ENCODE measurements at regions not wholly inside any gene's neighbourhood (a gene's known extent, or its start where the extent isn't known, plus 50 kb on each side); places are given as distances from the start of the nearest gene placed in this dataset.

- Mint-ChIP-seq H3K4me1 (no peaks in the 10 kb centered on the region), H3K36me3 (ENCODE audit: low read depth) (no peaks in the 10 kb centered on the region), H3K4me3 (no peak overlapping the region), H3K27ac (no peak overlapping the region), H3K27me3 (no peaks in the 10 kb centered on the region)
- ATAC-seq = no peak
- no peaks in the 10 kb centered on the region for H3K9me3 ChIP-seq (ENCODE audit: control insufficient read depth, low read length, poor library complexity, severe bottlenecking)
- DNase-seq = no peak
Measured at GRCh38 chr4:29121586-29121985, 1598.6 kb upstream of the PCDH7 start.

- H3K9me3 ChIP-seq (ENCODE audit: control insufficient read depth, low read length, poor library complexity, severe bottlenecking) = no peaks in the 10 kb centered on the region
- H3K4me1 Mint-ChIP-seq = no peaks in the 10 kb centered on the region
- ATAC-seq (no peak), DNase-seq (no peak)
- H3K27me3 Mint-ChIP-seq = no peaks in the 10 kb centered on the region
- H3K36me3 Mint-ChIP-seq (ENCODE audit: low read depth) = no peaks in the 10 kb centered on the region
- H3K4me3 Mint-ChIP-seq = no peak overlapping the region
- no peak overlapping the region for H3K27ac Mint-ChIP-seq
Measured at GRCh38 chr4:29128810-29129209, 1591.4 kb upstream of the PCDH7 start.

GRCh38 chr4:29131304-29131703 lies 1588.9 kb upstream of the PCDH7 start:
- Mint-ChIP-seq H3K27me3 (no peaks in the 10 kb centered on the region), H3K4me3 (no peak overlapping the region), H3K4me1 (no peaks in the 10 kb centered on the region), H3K27ac (no peak overlapping the region), H3K36me3 (ENCODE audit: low read depth) (no peaks in the 10 kb centered on the region)
- H3K9me3 ChIP-seq (ENCODE audit: control insufficient read depth, low read length, poor library complexity, severe bottlenecking) = no peaks in the 10 kb centered on the region
- DNase-seq (no peak), ATAC-seq (no peak)

- H3K4me3 Mint-ChIP-seq = no peak overlapping the region
- no peaks in the 10 kb centered on the region for H3K9me3 ChIP-seq (ENCODE audit: control insufficient read depth, low read length, poor library complexity, severe bottlenecking)
- ATAC-seq (no peak), DNase-seq (no peak)
- no peak overlapping the region for H3K27ac Mint-ChIP-seq
- no peaks in the 10 kb centered on the region for H3K4me1 Mint-ChIP-seq
- H3K36me3 Mint-ChIP-seq (ENCODE audit: low read depth) = no peaks in the 10 kb centered on the region
- H3K27me3 Mint-ChIP-seq = no peaks in the 10 kb centered on the region
Measured at GRCh38 chr4:29142708-29143107, 1577.5 kb upstream of the PCDH7 start.

- DNase-seq = no peak
- no peaks in the 10 kb centered on the region for H3K36me3 Mint-ChIP-seq (ENCODE audit: low read depth)
- no peaks in the 10 kb centered on the region for H3K27me3 Mint-ChIP-seq
- H3K9me3 ChIP-seq (ENCODE audit: control insufficient read depth, low read length, poor library complexity, severe bottlenecking) = no peaks in the 10 kb centered on the region
- no peak for ATAC-seq
- H3K27ac Mint-ChIP-seq = no peak overlapping the region
- no peaks in the 10 kb centered on the region for H3K4me1 Mint-ChIP-seq
- no peak overlapping the region for H3K4me3 Mint-ChIP-seq
Measured at GRCh38 chr4:29151584-29151983, 1568.6 kb upstream of the PCDH7 start.

GRCh38 chr4:29153642-29154041 lies 1566.5 kb upstream of the PCDH7 start:
- no peaks in the 10 kb centered on the region for H3K36me3 Mint-ChIP-seq (ENCODE audit: low read depth)
- H3K4me1 Mint-ChIP-seq = no peaks in the 10 kb centered on the region
- H3K4me3 Mint-ChIP-seq = no peak overlapping the region
- H3K9me3 ChIP-seq (ENCODE audit: control insufficient read depth, low read length, poor library complexity, severe bottlenecking) = no peaks in the 10 kb centered on the region
- no peaks in the 10 kb centered on the region for H3K27me3 Mint-ChIP-seq
- DNase-seq (no peak), ATAC-seq (no peak)
- H3K27ac Mint-ChIP-seq = no peak overlapping the region

GRCh38 chr4:29175291-29175690 lies 1544.9 kb upstream of the PCDH7 start:
- DNase-seq (no peak), ATAC-seq (no peak)
- Mint-ChIP-seq H3K27ac (no peak overlapping the region), H3K27me3 (no peaks in the 10 kb centered on the region), H3K36me3 (ENCODE audit: low read depth) (no peaks in the 10 kb centered on the region), H3K4me1 (no peaks in the 10 kb centered on the region), H3K4me3 (no peak overlapping the region)
- no peaks in the 10 kb centered on the region for H3K9me3 ChIP-seq (ENCODE audit: control insufficient read depth, low read length, poor library complexity, severe bottlenecking)

- DNase-seq (no peak), ATAC-seq (no peak)
- H3K27me3 Mint-ChIP-seq = no peaks in the 10 kb centered on the region
- no peak overlapping the region for H3K4me3 Mint-ChIP-seq
- no peaks in the 10 kb centered on the region for H3K9me3 ChIP-seq (ENCODE audit: control insufficient read depth, low read length, poor library complexity, severe bottlenecking)
- H3K36me3 Mint-ChIP-seq (ENCODE audit: low read depth) = no peaks in the 10 kb centered on the region
- no peak overlapping the region for H3K27ac Mint-ChIP-seq
- H3K4me1 Mint-ChIP-seq = no peaks in the 10 kb centered on the region
Measured at GRCh38 chr4:29199025-29199424, 1521.1 kb upstream of the PCDH7 start.

- Mint-ChIP-seq H3K27me3 (no peaks in the 10 kb centered on the region), H3K4me1 (no peaks in the 10 kb centered on the region), H3K27ac (no peak overlapping the region), H3K36me3 (ENCODE audit: low read depth) (no peaks in the 10 kb centered on the region), H3K4me3 (no peak overlapping the region)
- no peaks in the 10 kb centered on the region for H3K9me3 ChIP-seq (ENCODE audit: control insufficient read depth, low read length, poor library complexity, severe bottlenecking)
- DNase-seq (no peak), ATAC-seq (no peak)
Measured at GRCh38 chr4:29199485-29199884, 1520.7 kb upstream of the PCDH7 start.

- ATAC-seq (no peak), DNase-seq (no peak)
- H3K36me3 Mint-ChIP-seq (ENCODE audit: low read depth) = no peaks in the 10 kb centered on the region
- no peaks in the 10 kb centered on the region for H3K27me3 Mint-ChIP-seq
- no peak overlapping the region for H3K4me3 Mint-ChIP-seq
- no peaks in the 10 kb centered on the region for H3K9me3 ChIP-seq (ENCODE audit: control insufficient read depth, low read length, poor library complexity, severe bottlenecking)
- H3K27ac Mint-ChIP-seq = no peak overlapping the region
- H3K4me1 Mint-ChIP-seq = no peaks in the 10 kb centered on the region
Measured at GRCh38 chr4:29213020-29213419, 1507.1 kb upstream of the PCDH7 start.

GRCh38 chr4:29220761-29221160 lies 1499.4 kb upstream of the PCDH7 start:
- Mint-ChIP-seq H3K4me1 (no peaks in the 10 kb centered on the region), H3K27me3 (no peaks in the 10 kb centered on the region), H3K4me3 (no peak overlapping the region), H3K27ac (no peak overlapping the region), H3K36me3 (ENCODE audit: low read depth) (no peaks in the 10 kb centered on the region)
- DNase-seq (no peak), ATAC-seq (no peak)
- H3K9me3 ChIP-seq (ENCODE audit: control insufficient read depth, low read length, poor library complexity, severe bottlenecking) = no peaks in the 10 kb centered on the region

GRCh38 chr4:29224911-29225310 lies 1495.3 kb upstream of the PCDH7 start:
- ATAC-seq (no peak), DNase-seq (no peak)
- Mint-ChIP-seq H3K36me3 (ENCODE audit: low read depth) (no peaks in the 10 kb centered on the region), H3K4me3 (no peak overlapping the region), H3K4me1 (no peaks in the 10 kb centered on the region), H3K27ac (no peak overlapping the region), H3K27me3 (no peaks in the 10 kb centered on the region)
- no peaks in the 10 kb centered on the region for H3K9me3 ChIP-seq (ENCODE audit: control insufficient read depth, low read length, poor library complexity, severe bottlenecking)

GRCh38 chr4:29240641-29241040 lies 1479.5 kb upstream of the PCDH7 start:
- DNase-seq (no peak), ATAC-seq (no peak)
- Mint-ChIP-seq H3K27me3 (no peaks in the 10 kb centered on the region), H3K4me1 (no peaks in the 10 kb centered on the region), H3K4me3 (no peak overlapping the region), H3K36me3 (ENCODE audit: low read depth) (no peaks in the 10 kb centered on the region), H3K27ac (no peak overlapping the region)
- H3K9me3 ChIP-seq (ENCODE audit: control insufficient read depth, low read length, poor library complexity, severe bottlenecking) = no peaks in the 10 kb centered on the region

- no peak for DNase-seq
- Mint-ChIP-seq H3K36me3 (ENCODE audit: low read depth) (no peaks in the 10 kb centered on the region), H3K27ac (no peak overlapping the region), H3K27me3 (no peaks in the 10 kb centered on the region), H3K4me1 (no peaks in the 10 kb centered on the region), H3K4me3 (no peak overlapping the region)
- no peak for ATAC-seq
- no peaks in the 10 kb centered on the region for H3K9me3 ChIP-seq (ENCODE audit: control insufficient read depth, low read length, poor library complexity, severe bottlenecking)
Measured at GRCh38 chr4:29243054-29243453, 1477.1 kb upstream of the PCDH7 start.

- DNase-seq = no peak
- no peaks in the 10 kb centered on the region for H3K27me3 Mint-ChIP-seq
- no peak overlapping the region for H3K4me3 Mint-ChIP-seq
- no peak for ATAC-seq
- H3K9me3 ChIP-seq (ENCODE audit: control insufficient read depth, low read length, poor library complexity, severe bottlenecking) = no peaks in the 10 kb centered on the region
- no peaks in the 10 kb centered on the region for H3K36me3 Mint-ChIP-seq (ENCODE audit: low read depth)
- no peaks in the 10 kb centered on the region for H3K4me1 Mint-ChIP-seq
- no peak overlapping the region for H3K27ac Mint-ChIP-seq
Measured at GRCh38 chr4:29243851-29244250, 1476.3 kb upstream of the PCDH7 start.

Data from T-helper 17 cell (primary cell).